ENCODE measurements at regions not wholly inside any gene's neighbourhood (a gene's known extent, or its start where the extent isn't known, plus 50 kb on each side); places are given as distances from the start of the nearest gene placed in this dataset.
"Not testable (repeated sequence)": the region's sequence is repeated elsewhere in the genome, so short reads cannot be mapped to it uniquely, and the experiment has no call there.

DNA sequence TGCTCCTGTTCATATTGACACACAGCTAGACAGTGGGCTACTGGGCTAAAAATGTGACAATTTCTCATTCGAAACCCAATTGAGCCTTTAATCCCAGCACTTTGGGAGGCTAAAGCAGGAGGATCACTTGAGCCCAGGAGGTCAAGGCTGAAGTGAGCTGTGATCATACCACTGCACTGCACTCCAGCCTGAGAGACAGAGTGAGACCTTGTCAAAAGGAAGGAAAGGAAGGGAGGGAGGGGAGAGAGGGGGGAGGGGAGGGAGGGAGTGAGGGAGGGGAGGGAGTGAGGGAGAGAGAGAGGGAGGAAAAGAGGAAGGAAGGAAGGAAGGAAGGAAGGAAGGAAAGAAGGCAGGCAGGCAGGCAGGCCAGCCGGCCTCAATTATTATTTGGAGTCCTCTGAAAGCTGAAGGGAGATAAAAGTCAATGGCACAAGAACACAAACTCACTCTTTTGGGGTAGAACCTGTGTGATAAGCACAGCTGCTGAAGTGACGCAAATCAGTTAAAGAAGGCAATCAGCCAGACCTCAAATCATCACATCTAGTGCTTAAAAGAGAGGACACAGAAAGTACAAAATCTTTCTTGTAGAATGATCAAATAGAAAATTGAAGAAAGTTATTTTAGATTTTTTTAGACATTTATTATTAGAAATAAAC lies 98.1 kb downstream of the CCDC71L start:
- no peak for DNase-seq

DNA sequence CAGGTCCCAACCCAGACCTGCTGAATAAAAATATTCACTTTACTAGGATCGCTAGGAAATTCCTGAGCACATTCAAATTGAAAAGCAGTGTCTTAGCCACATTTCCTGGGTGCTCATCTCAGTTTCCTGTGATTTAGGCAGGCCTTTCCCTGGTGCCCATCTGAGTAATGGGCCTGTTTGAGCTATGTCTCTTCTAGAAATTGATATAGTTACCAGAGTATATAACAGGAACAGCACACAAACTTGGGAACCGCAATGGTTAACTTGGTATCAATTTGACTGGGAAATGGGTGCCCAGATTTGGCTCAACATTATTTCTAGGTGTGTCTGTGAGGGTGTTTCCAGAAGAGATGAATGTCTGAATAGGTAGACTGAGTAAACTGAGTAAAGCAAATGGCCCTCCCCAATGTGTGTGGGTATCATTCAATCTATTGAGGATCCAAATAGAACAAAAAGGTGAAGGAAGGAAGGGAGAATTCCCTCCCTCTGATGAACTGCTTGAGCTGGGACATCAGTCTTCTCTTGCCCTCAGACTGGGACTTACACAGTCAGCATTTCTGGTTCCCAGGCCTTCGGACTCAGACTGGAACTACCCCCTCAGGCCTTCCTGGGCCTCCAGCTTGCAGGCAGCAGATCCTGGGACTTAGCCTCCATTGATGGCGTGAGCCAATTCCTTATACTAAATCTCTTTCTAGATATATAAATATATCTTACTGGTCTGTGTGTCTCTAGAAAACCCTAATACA lies 99.1 kb downstream of the CCDC71L start:
- no peak for DNase-seq

DNA sequence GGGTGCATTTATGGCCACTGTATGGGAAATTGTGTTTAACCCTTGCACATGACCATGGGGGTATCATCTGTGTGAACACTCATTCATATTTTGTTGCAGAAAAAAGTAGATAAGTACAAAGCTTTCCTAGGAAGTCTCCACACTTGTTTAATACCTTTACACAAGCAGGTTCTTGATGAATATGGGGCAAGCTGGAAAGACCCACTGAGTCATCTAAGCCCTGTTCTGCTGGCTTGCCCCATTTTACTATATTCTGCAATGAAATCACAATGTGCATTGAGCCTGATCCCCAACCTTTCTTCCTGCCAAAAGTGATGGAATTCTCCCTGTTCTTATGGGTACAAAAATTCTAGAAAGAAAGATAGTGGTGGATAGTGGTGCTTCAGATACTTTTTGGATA lies 99.8 kb downstream of the CCDC71L start:
- DNase-seq, result no peak

DNA sequence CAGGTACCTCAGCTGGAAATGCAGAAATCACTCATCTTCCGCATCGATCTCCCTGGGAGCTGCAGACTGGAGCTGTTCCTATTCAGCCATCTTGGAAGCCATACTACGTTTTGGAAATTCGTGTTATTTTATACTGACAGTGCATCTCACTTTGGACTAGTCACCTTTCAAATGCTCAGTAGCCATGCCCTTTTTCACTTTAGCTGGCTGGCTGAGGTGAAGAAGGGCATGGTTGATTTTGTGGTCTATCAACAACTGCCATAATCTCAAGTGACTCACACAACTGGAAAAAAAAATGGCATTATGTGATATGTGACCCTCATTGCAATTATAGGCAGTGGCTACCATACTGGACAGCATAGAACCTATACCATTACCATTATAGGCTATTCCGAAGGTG lies 100.5 kb downstream of the CCDC71L start:
- no peak for DNase-seq

- DNase-seq, result not testable (repeated sequence)
These were observed 104.7 kb downstream of the CCDC71L start for GRCh38 chr7:106556244-106556643.

GRCh38 chr7:106554623-106555022 lies 106.3 kb downstream of the CCDC71L start:
- DNase-seq, result not testable (repeated sequence)

DNA sequence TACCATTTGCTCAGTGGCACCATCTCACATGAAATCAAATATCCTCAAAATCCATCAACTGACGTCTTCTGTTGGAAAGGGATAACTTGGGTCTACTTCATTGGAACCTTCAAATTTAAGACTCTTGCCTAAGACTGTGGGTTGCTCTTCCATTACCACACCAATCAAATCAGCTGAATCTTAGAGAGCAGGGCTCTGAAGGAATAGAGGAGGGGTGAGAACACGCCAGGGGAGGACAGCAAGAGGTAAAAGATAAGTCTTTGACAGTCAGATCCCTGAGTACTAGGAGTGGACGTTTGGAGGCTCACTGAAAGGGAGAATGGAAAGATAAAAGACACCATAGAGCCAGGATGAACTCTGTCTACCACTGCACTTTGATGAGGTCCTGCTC lies 107.5 kb downstream of the CCDC71L start:
- no peak for DNase-seq

GRCh38 chr7:106552645-106553445 lies 108.1 kb downstream of the CCDC71L start:
- DNase-seq, result peak; percentile 5 to 31

GRCh38 chr7:106551936-106552335 lies 109.0 kb downstream of the CCDC71L start:
- DNase-seq, result no peak

GRCh38 chr7:106548491-106548890 lies 112.5 kb downstream of the CCDC71L start:
- no peak for DNase-seq

DNA sequence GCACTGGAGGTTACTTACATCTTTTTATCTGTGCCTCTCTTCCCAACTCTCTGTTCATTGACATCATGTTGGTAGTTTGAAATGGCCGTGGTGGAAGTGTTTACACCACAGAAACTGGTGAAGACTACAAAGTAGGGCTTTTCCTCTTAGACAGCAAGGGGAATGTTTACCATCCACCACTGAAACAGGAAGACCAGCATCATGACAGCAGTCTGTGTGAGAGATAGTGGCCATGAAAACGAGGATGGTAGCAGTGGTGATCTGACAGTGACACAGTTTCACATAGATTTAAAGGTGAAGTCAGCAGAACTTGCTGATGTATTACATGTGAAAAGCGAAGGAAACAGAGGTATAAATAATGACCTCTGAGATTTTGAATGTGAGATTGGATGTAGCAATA lies 115.7 kb downstream of the CCDC71L start:
- no peak for DNase-seq

DNA sequence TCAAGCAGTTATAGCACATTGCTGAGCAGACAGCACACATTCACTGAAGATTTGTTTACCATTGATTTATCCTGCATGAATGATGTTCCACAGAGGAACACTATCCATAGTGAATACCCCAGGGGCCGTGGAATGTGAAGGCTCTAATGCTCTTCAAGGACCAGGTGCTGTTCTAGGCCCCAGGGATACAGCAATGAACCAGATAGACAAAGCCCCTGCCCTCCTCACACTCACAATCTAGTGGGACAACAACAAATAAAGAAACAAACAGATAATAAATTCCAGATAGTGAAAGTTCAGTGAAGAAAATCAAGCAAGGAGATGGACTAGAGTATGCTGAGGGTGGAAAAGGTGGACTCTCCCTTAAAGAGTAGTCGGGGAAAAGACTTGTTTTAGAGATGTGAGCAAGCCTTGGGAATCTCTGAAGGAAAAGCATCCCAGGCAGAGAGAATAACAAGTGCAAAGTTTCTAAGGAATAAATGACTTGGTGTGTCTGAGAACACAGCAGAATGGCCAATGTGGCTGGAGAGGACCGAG lies 117.7 kb downstream of the CCDC71L start:
- no peak for DNase-seq

GRCh38 chr7:106542550-106543220 lies 118.3 kb downstream of the CCDC71L start:
- peak; percentile 24 to 48 for DNase-seq

- DNase-seq, result no peak
These were observed 122.3 kb downstream of the CCDC71L start for GRCh38 chr7:106538638-106539037.

GRCh38 chr7:106537119-106537518 lies 123.8 kb downstream of the CCDC71L start:
- no peak for DNase-seq

DNA sequence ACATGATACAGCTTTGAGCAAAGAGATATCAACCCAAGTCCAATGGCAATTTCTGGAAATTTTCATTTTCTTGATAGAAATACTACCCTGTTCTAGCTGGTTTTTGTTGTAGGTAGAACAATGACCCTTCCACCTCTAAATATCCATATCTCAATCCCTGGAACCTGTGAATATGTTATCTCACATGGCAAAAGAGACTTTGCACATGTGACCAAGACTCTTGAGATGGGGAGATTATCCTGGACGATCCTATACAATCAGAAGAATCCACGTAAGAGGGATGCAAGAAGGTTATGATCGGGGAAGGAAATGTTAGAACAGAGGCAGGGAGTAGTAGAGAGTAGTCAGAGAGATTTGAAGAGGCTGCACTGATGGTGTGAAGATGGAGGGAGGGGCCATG lies 124.9 kb downstream of the CCDC71L start:
- DNase-seq, result no peak

GRCh38 chr7:106535234-106535932 lies 125.6 kb downstream of the CCDC71L start:
- DNase-seq, result no peak

- DNase-seq, result no peak
These were observed 126.6 kb downstream of the CCDC71L start for GRCh38 chr7:106534271-106534846.

- DNase-seq, result not testable (repeated sequence)
These were observed 130.8 kb downstream of the CCDC71L start for GRCh38 chr7:106530183-106530582.

DNA sequence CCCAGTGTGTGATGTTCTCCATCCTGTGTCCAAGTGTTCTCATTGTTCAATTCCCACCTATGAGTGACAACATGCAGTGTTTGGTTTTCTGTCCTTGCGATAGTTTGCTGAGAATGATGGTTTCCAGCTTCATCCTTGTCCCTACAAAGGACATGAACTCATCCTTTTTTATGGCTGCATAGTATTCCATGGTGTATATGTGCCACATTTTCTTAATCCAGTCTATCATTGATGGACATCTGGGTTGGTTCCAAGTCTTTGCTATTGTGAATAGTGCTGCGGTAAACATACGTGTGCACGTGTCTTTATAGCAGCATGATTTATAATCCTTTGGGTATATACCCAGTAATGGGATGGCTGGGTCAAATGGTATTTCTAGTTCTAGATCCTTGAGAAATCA lies 134.3 kb downstream of the CCDC71L start:
- not testable (repeated sequence) for DNase-seq

GRCh38 chr7:106524690-106525059 lies 136.3 kb downstream of the CCDC71L start:
- DNase-seq, result no peak

- DNase-seq, result no peak
These were observed 137.5 kb downstream of the CCDC71L start for GRCh38 chr7:106523482-106523881.
